ENCODE measurements at regions not wholly inside any gene's neighbourhood (a gene's known extent, or its start where the extent isn't known, plus 50 kb on each side); places are given as distances from the start of the nearest gene placed in this dataset.

DNA sequence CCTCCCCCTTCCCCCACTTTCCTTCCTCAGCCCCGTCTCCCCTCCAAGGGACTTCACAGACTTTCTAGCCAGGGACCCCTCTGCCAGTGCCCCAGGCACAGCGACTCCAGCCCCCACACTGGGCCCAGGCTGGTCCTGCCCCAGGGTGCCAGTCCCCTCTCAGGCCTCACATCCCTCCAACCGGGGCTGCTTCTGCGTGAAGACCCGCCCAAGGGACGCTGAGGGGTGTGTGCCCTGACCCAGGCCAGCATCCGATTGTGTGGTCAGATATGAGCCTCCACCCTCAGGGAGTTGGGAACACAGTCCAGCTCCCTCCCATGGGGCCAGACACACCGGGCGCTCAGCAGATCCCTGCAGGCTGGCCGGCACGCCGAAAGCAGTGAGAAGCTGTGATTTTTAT lies 97.0 kb downstream of the MICALL2 start:
- TF ChIP-seq, protein P1, sequence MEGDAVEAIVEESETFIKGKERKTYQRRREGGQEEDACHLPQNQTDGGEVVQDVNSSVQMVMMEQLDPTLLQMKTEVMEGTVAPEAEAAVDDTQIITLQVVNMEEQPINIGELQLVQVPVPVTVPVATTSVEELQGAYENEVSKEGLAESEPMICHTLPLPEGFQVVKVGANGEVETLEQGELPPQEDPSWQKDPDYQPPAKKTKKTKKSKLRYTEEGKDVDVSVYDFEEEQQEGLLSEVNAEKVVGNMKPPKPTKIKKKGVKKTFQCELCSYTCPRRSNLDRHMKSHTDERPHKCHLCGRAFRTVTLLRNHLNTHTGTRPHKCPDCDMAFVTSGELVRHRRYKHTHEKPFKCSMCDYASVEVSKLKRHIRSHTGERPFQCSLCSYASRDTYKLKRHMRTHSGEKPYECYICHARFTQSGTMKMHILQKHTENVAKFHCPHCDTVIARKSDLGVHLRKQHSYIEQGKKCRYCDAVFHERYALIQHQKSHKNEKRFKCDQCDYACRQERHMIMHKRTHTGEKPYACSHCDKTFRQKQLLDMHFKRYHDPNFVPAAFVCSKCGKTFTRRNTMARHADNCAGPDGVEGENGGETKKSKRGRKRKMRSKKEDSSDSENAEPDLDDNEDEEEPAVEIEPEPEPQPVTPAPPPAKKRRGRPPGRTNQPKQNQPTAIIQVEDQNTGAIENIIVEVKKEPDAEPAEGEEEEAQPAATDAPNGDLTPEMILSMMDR (conservative IDR thresholded peaks at IDR 0.05; ENCODE audit: low read length), result no peak

GRCh38 chr7:1364068-1364905 lies 95.0 kb downstream of the MICALL2 start:
- DNase-seq (ENCODE audit: low read depth), result no peak
- no peak overlapping the region for H3K4me3 ChIP-seq (ENCODE audit: low read length)
- TF ChIP-seq, protein P1 (conservative IDR thresholded peaks at IDR 0.05; ENCODE audit: low read length), result no peak

More for the DNA sequence above, 97.0 kb downstream of the MICALL2 start:
- no peak overlapping the region for H3K4me3 ChIP-seq (ENCODE audit: low read length)
- no peak for DNase-seq (ENCODE audit: low read depth)

DNA sequence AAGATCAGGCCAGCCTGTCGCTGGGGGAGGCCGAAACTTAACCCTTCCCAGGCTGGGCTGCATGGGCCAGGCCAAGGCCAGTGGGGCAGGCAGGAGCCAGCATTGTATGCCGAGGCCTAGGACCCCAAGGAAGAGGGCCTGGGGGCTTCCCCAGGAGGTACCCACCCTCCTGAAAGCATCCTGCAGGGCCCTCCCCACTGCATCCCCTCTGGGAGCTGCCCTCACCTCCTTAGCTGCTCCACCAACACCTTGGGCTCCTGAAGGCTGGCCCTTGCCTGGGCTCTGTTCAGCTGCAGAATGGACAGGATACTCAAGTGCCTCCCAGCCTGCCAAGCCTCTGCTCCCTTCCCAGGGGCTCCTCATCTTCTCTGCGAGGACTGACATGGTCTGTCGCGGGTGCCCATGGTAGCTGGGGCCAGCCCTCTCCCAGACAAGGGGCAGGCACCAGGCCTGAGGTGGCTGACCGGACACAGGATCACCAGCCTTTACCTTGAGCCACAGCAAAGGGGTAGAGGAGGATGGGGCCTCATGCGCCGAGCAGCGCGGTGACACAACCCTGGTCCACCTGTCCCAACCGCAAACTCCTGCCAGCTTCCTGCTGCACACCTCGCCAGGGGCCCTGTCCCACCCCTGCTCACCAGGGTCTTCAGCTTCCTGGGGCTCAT lies 94.2 kb downstream of the MICALL2 start:
- H3K4me3 ChIP-seq (ENCODE audit: low read length), result no peak overlapping the region
- TF ChIP-seq, protein P1 (conservative IDR thresholded peaks at IDR 0.05; ENCODE audit: low read length), result no peak

DNA sequence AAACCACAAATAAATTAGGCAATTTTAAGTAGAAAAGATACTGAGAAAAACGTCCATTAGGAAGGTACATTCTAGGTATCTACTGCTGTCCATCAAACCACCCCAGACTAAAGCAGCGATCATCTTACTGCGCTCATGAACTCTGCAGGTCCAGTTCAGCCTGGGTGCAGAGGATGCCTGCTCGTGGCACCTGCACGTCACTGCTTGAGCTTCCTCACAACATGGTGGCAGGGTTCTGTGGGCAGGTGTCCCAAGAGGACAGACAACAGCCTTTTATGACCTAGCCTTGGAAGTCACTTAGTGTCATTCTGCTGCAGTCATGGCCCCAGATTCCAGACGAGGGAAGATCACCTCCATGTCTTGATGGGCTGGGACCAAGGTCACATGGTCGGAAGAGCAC lies 93.4 kb downstream of the MICALL2 start:
- TF ChIP-seq, protein P1 (conservative IDR thresholded peaks at IDR 0.05; ENCODE audit: low read length), result no peak
- no peak overlapping the region for H3K4me3 ChIP-seq (ENCODE audit: low read length)
- no peak for DNase-seq (ENCODE audit: low read depth)

More for the DNA sequence above, 94.2 kb downstream of the MICALL2 start:
- no peak for DNase-seq (ENCODE audit: low read depth)

- no peak overlapping the region for H3K4me3 ChIP-seq (ENCODE audit: low read length)
- DNase-seq (ENCODE audit: low read depth), result no peak
- TF ChIP-seq, protein P1 (conservative IDR thresholded peaks at IDR 0.05; ENCODE audit: low read length), result no peak
Observed at GRCh38 chr7:1366801-1367405, 92.4 kb downstream of the MICALL2 start.

GRCh38 chr7:1367501-1368183 lies 91.6 kb downstream of the MICALL2 start:
- no peak for DNase-seq (ENCODE audit: low read depth)
- TF ChIP-seq, protein P1 (conservative IDR thresholded peaks at IDR 0.05; ENCODE audit: low read length), result no peak

More at GRCh38 chr7:1367501-1368183, 91.6 kb downstream of the MICALL2 start:
- H3K4me3 ChIP-seq (ENCODE audit: low read length), result no peak overlapping the region

Data from AG10803 (cell line).